PC-9 (cell line): ENCODE measurements at regions not wholly inside any gene's neighbourhood (a gene's known extent, or its start where the extent isn't known, plus 50 kb on each side); places are given as distances from the start of the nearest gene placed in this dataset.

ENCODE experiments used
- EZH2 ChIP-seq: fragments of 200-600 bp; sonication (generic); IDR thresholded peaks from 2 replicates; pipeline ENCODE4 v1.8.0; 2017; ENCODE audit warnings: antibody characterized with exemption, low read depth
- TF ChIP-seq, protein P1 (sequence below): fragments of 200-600 bp; sonication (generic); conservative IDR thresholded peaks from 2 replicates; pipeline ENCODE4 v1.6.1; 2017; ENCODE audit warnings: mixed run types, antibody characterized with exemption, mild to moderate bottlenecking, moderate library complexity

DNA sequence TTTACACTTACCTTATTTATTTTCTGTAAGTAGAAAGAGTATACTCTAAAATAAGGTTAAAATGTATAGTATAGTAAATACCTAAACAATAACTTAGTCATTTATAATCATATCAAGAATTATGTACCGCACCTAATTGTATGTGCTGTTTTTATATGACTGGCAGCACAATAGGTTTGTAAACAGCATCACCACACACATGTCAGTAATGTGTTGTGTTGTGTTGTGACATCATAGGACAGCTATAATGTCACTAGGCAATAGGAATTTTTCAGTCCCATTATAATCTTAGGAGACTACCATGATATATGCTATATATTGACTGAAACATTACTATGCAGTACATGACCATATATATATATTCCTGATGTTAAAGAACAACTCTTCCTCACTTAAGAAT, 99.9 kb upstream of the CNTN4 start:
- TF ChIP-seq, protein P1, sequence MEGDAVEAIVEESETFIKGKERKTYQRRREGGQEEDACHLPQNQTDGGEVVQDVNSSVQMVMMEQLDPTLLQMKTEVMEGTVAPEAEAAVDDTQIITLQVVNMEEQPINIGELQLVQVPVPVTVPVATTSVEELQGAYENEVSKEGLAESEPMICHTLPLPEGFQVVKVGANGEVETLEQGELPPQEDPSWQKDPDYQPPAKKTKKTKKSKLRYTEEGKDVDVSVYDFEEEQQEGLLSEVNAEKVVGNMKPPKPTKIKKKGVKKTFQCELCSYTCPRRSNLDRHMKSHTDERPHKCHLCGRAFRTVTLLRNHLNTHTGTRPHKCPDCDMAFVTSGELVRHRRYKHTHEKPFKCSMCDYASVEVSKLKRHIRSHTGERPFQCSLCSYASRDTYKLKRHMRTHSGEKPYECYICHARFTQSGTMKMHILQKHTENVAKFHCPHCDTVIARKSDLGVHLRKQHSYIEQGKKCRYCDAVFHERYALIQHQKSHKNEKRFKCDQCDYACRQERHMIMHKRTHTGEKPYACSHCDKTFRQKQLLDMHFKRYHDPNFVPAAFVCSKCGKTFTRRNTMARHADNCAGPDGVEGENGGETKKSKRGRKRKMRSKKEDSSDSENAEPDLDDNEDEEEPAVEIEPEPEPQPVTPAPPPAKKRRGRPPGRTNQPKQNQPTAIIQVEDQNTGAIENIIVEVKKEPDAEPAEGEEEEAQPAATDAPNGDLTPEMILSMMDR = no peak
- TF ChIP-seq EZH2 = no peak
